ENCODE measurements at regions not wholly inside any gene's neighbourhood (a gene's known extent, or its start where the extent isn't known, plus 50 kb on each side); places are given as distances from the start of the nearest gene placed in this dataset.

DNA sequence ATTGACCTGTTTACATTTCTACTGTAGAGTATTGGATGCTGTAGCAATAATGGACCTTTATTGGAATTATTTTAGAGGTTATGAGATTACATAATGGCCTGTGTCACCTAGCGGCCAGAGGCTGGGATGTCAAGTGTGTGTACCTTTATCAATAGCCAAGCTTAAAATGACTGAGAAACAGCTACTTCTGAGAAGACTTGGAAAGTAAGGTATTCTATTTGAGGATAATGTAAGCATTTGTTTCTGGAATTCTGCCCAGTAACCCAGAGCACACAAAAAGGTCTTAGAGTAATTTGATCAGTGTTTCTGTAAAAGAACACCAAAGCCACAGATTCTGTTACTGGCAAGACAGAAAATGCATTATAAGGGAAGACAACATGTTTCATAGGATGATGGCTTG is 116.8 kb downstream of the MACIR start:
- Histone ChIP-seq H3K27me3 (ENCODE audit: control insufficient read depth, insufficient read depth, low read length) (no peaks in the 10 kb centered on the region), H3K36me3 (ENCODE audit: control insufficient read depth, insufficient read depth, low read length) (no peaks in the 10 kb centered on the region), H3K27ac (ENCODE audit: low read depth, low read length) (no peak overlapping the region), H3K4me3 (ENCODE audit: low read depth, low read length) (no peak overlapping the region), H3K4me1 (ENCODE audit: control insufficient read depth, insufficient read depth, low read length) (no peaks in the 10 kb centered on the region), H3K9me3 (ENCODE audit: control insufficient read depth, insufficient read depth, low read depth, low read length) (no peaks in the 10 kb centered on the region), H3K9ac (ENCODE audit: low read length) (no peak overlapping the region)

DNA sequence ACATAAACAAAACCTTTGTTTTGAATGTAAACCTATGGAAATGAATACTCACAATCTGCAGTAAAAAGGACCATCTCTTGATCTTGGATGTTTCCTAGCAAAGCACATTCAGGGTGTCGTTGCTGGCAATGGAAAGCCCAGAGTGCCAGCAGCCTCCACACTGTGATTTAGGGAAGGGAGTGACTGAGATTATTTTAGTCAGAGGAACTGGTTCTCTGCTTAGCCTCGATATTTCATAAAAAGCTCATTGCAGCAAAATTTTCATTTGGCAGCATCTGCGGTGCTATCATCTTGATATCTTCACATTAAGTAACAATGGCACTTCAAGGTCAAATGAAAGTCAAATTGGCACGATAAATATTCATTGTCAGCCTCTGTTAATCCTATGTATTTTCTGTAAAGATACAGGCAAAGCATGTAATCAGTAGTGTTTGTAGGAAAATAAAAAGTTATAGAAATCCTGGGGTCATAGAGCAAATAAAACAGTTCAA is 116.0 kb downstream of the MACIR start:
- no peaks in the 10 kb centered on the region for H3K9me3 ChIP-seq (ENCODE audit: control insufficient read depth, insufficient read depth, low read depth, low read length)
- 0 out of 2 replicates have a peak, but pooled peaks cover 3% of the 10 kb centered on the region for H3K4me1 ChIP-seq (ENCODE audit: control insufficient read depth, insufficient read depth, low read length)
- H3K36me3 ChIP-seq (ENCODE audit: control insufficient read depth, insufficient read depth, low read length) = no peaks in the 10 kb centered on the region
- no peaks in the 10 kb centered on the region for H3K27me3 ChIP-seq (ENCODE audit: control insufficient read depth, insufficient read depth, low read length)
- H3K27ac ChIP-seq (ENCODE audit: low read depth, low read length) = no peak overlapping the region
- H3K9ac ChIP-seq (ENCODE audit: low read length) = no peak overlapping the region
- no peak overlapping the region for H3K4me3 ChIP-seq (ENCODE audit: low read depth, low read length)

DNA sequence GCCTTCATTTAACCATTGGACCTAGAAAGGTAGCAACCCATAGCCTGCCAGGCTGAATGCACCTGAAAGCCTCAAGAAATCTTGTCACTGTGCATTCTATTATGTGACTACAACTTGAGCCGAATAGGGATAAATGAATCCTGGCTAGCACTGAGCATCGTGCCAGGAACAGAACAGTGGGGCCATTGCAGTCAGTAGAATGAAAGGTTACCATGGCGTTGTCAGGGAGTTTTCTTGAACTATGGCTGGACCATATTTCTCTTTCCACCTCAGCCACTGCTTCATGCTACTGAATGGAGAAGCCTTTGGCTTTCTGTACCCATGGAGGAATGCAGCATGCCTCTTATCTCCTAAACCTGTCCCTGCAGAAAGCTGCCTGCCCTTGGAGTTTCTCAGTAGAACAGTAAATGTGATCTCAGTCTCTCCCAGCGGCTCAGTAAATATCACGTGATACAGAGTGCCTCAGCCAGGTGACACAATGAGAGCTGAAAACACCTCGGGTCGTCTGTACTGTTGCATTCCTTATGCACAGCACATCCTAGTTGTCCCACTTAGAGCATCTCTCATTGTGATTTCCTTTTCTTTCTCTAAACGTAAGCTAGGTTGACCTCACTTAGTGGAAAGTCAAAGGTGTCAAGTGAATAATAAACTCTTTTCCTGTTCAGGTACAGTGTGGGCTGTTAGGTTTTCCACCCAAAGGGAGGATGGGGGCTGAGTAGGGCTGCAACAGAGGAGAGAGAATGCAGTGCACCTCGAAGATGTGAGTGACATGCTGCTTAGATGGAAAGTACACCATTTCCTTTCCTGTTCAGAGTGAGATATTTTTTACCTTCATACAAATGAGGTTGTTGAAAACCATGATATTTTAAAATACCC is 115.3 kb downstream of the MACIR start:
- no peak overlapping the region for H3K4me3 ChIP-seq (ENCODE audit: low read depth, low read length)
- no peak overlapping the region for H3K27ac ChIP-seq (ENCODE audit: low read depth, low read length)
- no peaks in the 10 kb centered on the region for H3K36me3 ChIP-seq (ENCODE audit: control insufficient read depth, insufficient read depth, low read length)
- no peak overlapping the region for H3K9ac ChIP-seq (ENCODE audit: low read length)
- H3K9me3 ChIP-seq (ENCODE audit: control insufficient read depth, insufficient read depth, low read depth, low read length) = no peaks in the 10 kb centered on the region
- peaks cover 7% of the 10 kb centered on the region; the same call in 1 of the 2 replicates for H3K4me1 ChIP-seq (ENCODE audit: control insufficient read depth, insufficient read depth, low read length)
- no peaks in the 10 kb centered on the region for H3K27me3 ChIP-seq (ENCODE audit: control insufficient read depth, insufficient read depth, low read length)

DNA sequence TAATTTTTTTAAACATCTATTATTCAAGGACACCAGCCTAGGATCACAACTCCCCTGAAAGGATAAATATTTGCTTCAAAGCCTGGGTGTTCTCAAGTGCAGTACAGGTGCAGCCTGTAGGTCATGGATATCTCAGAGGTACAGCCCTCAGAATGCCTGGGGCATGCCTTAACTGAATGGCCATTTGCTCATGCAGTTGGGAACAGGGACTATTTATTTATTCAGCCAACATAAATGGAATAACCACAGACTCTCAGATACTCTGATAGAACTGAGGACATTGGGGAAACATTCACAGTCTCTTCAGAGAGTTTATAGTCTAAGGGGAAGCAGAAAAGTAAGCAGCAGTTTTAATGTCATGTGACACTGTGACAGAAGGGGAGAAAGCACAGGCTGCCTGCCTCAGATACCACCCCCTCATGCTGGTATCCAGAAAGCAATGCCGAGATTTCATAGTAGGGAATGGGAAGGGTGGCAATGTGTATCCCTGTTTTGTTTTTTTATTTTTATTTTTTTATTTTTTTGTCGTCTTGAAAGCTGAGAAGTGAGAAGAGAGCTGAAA is 112.6 kb downstream of the MACIR start:
- Histone ChIP-seq H3K4me3 (ENCODE audit: low read depth, low read length) (no peak overlapping the region), H3K27me3 (ENCODE audit: control insufficient read depth, insufficient read depth, low read length) (no peaks in the 10 kb centered on the region), H3K9ac (ENCODE audit: low read length) (no peak overlapping the region), H3K4me1 (ENCODE audit: control insufficient read depth, insufficient read depth, low read length) (peaks cover 7% of the 10 kb centered on the region; the same call in 1 of the 2 replicates), H3K36me3 (ENCODE audit: control insufficient read depth, insufficient read depth, low read length) (no peaks in the 10 kb centered on the region), H3K27ac (ENCODE audit: low read depth, low read length) (no peak overlapping the region), H3K9me3 (ENCODE audit: control insufficient read depth, insufficient read depth, low read depth, low read length) (no peaks in the 10 kb centered on the region)

DNA sequence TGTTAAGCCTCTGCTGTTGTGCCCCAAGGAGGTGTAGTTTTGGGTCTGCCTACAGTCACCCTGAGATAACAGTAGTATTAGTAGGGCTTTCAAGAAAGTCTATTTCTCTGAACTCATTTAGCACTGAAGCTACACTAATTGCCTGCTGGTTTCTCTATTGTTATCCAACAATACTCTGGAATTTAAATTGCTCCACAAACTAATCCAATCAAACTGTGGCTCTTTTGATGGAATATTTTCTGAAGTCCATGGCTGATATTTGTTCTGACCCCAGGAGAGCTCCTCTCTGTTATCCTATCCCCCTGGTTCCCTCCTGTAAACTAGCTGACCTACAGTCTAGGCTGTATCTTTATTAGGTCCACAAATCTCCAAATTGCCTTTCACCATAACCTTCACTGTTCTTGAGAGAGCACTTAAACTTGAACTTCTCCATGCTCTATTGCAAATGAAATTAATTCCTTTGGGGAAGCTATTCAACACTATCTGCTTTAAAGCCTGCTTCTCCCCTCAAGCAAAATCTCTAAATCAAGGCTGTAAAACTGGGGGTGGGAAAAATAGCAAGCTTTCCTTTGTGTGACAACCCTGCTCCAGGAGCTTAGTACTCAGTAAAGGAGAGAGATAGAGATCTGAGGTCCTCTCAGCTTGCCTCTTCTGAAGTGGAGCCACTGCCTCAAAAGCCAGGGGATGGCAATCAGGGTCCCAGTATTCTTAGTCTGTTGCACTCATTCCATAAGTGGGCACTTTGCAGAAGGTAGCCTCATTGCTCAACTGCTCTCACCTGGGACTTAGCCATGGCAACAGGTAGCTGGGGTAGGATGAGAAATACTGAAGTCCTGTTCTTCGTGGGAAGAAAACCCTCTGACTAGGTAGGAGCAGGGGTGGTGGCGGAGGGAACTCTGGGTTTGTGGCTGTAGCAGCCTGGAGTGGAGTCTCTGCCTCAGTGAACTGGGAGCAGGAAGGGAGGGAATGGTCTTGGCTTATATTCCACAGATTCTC is 110.9 kb downstream of the MACIR start:
- 0 out of 2 replicates have a peak overlapping the region, but pooled peaks have one; percentile 19 for H3K27ac ChIP-seq (ENCODE audit: low read depth, low read length)
- no peak overlapping the region for H3K9ac ChIP-seq (ENCODE audit: low read length)
- no peaks in the 10 kb centered on the region for H3K27me3 ChIP-seq (ENCODE audit: control insufficient read depth, insufficient read depth, low read length)
- H3K9me3 ChIP-seq (ENCODE audit: control insufficient read depth, insufficient read depth, low read depth, low read length) = no peaks in the 10 kb centered on the region
- no peaks in the 10 kb centered on the region for H3K36me3 ChIP-seq (ENCODE audit: control insufficient read depth, insufficient read depth, low read length)
- H3K4me1 ChIP-seq (ENCODE audit: control insufficient read depth, insufficient read depth, low read length) = peaks cover 7% of the 10 kb centered on the region; the same call in 1 of the 2 replicates
- H3K4me3 ChIP-seq (ENCODE audit: low read depth, low read length) = no peak overlapping the region

DNA sequence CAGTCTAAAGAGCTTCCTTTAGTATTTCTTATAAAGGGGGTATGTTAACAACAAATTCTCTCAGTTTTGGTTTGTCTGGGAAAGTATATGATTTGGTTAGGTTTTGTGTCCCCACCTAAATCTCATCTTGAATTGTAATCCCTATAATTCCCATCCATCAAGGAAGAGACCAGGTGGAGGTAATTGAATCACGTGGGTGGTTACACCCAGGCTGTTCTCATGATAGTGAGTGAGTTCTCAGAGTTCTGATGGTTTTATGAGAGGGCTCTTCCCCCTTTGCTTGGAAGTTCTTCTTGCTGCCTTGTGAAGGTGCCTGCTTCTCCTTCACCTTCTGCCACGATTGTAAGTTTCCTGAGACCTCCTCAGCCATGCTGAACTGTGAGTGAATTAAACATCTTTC is 109.1 kb downstream of the MACIR start:
- no peaks in the 10 kb centered on the region for H3K27me3 ChIP-seq (ENCODE audit: control insufficient read depth, insufficient read depth, low read length)
- H3K36me3 ChIP-seq (ENCODE audit: control insufficient read depth, insufficient read depth, low read length) = no peaks in the 10 kb centered on the region
- peaks cover 7% of the 10 kb centered on the region; the same call in 1 of the 2 replicates for H3K4me1 ChIP-seq (ENCODE audit: control insufficient read depth, insufficient read depth, low read length)
- H3K9ac ChIP-seq (ENCODE audit: low read length) = no peak overlapping the region
- H3K4me3 ChIP-seq (ENCODE audit: low read depth, low read length) = no peak overlapping the region
- H3K9me3 ChIP-seq (ENCODE audit: control insufficient read depth, insufficient read depth, low read depth, low read length) = no peaks in the 10 kb centered on the region
- H3K27ac ChIP-seq (ENCODE audit: low read depth, low read length) = no peak overlapping the region

DNA sequence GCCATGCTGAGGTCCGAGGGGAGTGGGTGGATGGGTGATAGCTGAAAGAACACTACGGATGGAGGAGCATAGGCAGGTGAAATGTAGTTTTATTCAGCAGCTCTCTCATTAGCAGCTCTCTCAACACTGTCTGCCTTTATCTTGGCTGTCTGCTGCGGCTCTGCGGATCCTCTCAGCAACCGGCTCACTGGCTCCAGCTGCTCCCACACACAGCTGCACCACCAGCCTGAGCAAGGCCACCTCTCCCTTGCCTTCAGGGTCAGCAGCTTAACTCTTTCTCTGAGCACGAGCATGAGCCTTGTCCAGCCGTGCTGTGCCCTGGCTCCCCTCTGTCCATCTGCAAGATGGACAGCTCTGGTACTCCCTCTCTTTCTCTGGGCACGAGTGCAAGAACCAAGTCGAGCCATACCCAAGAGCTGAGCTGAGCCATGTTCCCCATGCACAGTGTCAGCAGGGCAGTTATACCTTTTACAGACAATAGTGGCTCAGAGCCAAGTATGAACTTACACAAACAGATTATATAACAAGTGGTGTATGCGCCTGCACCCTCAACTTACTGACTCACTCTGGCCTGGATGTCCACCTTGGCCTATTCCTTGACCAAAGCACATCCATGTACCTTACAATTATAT is 108.5 kb downstream of the MACIR start:
- Histone ChIP-seq H3K4me3 (ENCODE audit: low read depth, low read length) (no peak overlapping the region), H3K27ac (ENCODE audit: low read depth, low read length) (no peak overlapping the region), H3K36me3 (ENCODE audit: control insufficient read depth, insufficient read depth, low read length) (no peaks in the 10 kb centered on the region), H3K27me3 (ENCODE audit: control insufficient read depth, insufficient read depth, low read length) (no peaks in the 10 kb centered on the region), H3K9ac (ENCODE audit: low read length) (no peak overlapping the region), H3K9me3 (ENCODE audit: control insufficient read depth, insufficient read depth, low read depth, low read length) (no peaks in the 10 kb centered on the region), H3K4me1 (ENCODE audit: control insufficient read depth, insufficient read depth, low read length) (peaks cover 7% of the 10 kb centered on the region; the same call in 1 of the 2 replicates)

DNA sequence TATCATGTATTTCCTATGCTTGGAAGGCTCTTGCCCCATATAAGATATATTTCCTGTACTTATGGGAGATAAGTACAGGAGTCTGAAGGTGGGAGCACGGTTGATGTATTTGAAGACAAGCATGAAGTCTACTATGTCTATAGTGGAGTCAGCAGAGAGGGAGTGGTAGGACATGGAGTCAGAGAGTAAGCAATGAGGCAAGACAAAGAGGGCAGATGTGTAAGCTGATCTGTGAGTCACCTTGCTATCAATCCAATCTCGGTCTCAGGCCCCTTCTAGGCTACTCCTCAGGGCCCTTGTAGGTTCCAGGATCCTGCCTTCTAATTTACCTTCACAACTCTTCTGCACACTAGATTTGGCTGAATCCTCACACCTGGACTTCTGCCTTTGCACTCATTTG is 105.5 kb downstream of the MACIR start:
- Histone ChIP-seq H3K27me3 (ENCODE audit: control insufficient read depth, insufficient read depth, low read length) (no peaks in the 10 kb centered on the region), H3K36me3 (ENCODE audit: control insufficient read depth, insufficient read depth, low read length) (no peaks in the 10 kb centered on the region), H3K9ac (ENCODE audit: low read length) (no peak overlapping the region), H3K27ac (ENCODE audit: low read depth, low read length) (no peak overlapping the region), H3K4me1 (ENCODE audit: control insufficient read depth, insufficient read depth, low read length) (no peaks in the 10 kb centered on the region), H3K9me3 (ENCODE audit: control insufficient read depth, insufficient read depth, low read depth, low read length) (no peaks in the 10 kb centered on the region), H3K4me3 (ENCODE audit: low read depth, low read length) (no peak overlapping the region)

DNA sequence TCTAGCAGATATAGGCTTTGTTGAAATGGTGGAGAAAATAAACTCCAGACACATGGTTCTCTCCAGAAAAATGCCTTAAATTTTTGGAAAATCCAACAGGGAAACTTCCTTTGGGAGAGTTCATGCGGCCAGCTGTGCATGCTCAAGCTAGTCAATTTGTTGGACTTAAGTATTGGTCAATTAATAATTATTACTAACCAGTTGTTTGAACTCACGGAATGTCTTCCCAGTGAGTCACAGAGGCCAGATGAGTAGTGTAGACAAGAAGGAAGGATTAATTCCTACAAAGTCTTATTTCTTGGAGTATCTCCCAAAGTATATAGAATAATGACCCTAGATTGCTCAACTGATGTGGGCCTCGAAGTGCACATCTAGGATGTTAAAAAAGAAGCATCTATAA is 103.6 kb downstream of the MACIR start:
- Histone ChIP-seq H3K36me3 (ENCODE audit: control insufficient read depth, insufficient read depth, low read length) (no peaks in the 10 kb centered on the region), H3K4me1 (ENCODE audit: control insufficient read depth, insufficient read depth, low read length) (no peaks in the 10 kb centered on the region), H3K9me3 (ENCODE audit: control insufficient read depth, insufficient read depth, low read depth, low read length) (no peaks in the 10 kb centered on the region), H3K27ac (ENCODE audit: low read depth, low read length) (no peak overlapping the region), H3K27me3 (ENCODE audit: control insufficient read depth, insufficient read depth, low read length) (no peaks in the 10 kb centered on the region), H3K9ac (ENCODE audit: low read length) (no peak overlapping the region), H3K4me3 (ENCODE audit: low read depth, low read length) (no peak overlapping the region)

DNA sequence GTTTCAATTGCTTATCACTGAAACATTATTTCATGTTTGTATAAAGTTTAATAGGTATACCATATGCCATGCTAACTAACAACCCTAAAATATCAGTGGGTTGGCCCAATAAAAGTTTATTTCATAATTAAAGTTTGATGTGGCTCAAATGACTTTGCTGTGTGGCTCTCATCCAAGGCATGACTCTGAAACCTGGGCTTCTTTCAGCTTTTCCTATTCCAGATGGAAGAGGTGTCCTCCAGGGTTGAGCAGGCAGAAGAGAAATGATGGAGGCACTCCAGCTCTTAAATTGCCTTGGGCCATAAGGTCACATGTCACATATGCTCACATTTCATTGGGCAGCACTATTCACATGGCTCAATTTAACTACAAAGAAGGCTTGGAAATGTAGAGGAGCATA is 101.9 kb downstream of the MACIR start:
- Histone ChIP-seq H3K4me1 (ENCODE audit: control insufficient read depth, insufficient read depth, low read length) (no peaks in the 10 kb centered on the region), H3K27ac (ENCODE audit: low read depth, low read length) (no peak overlapping the region), H3K9me3 (ENCODE audit: control insufficient read depth, insufficient read depth, low read depth, low read length) (no peaks in the 10 kb centered on the region), H3K4me3 (ENCODE audit: low read depth, low read length) (no peak overlapping the region), H3K36me3 (ENCODE audit: control insufficient read depth, insufficient read depth, low read length) (no peaks in the 10 kb centered on the region), H3K27me3 (ENCODE audit: control insufficient read depth, insufficient read depth, low read length) (no peaks in the 10 kb centered on the region), H3K9ac (ENCODE audit: low read length) (no peak overlapping the region)

Measured in HUES6 (cell line).